ENCODE measurements at regions not wholly inside any gene's neighbourhood (a gene's known extent, or its start where the extent isn't known, plus 50 kb on each side); places are given as distances from the start of the nearest gene placed in this dataset.

- no peak for ATAC-seq (ENCODE audit: insufficient read depth, low read depth)
- Histone ChIP-seq H3K9ac (ENCODE audit: low read depth, low read length) (no peak overlapping the region), H3K9me3 (ENCODE audit: insufficient read depth, low read length, severe bottlenecking) (no peaks in the 10 kb centered on the region), H3K27ac (ENCODE audit: low read length) (no peak overlapping the region), H4K20me1 (ENCODE audit: insufficient read depth, low read length) (no peaks in the 10 kb centered on the region), H2AFZ (ENCODE audit: low read depth, low read length) (no peak overlapping the region), H3K36me3 (ENCODE audit: insufficient read depth, low read length) (no peaks in the 10 kb centered on the region), H3K27me3 (ENCODE audit: insufficient read depth, low read length, poor library complexity) (no peaks in the 10 kb centered on the region), H3K4me2 (ENCODE audit: insufficient read depth, low read length) (no peak overlapping the region), H3K4me3 (ENCODE audit: low read depth in 1 of 2, low read length in 2 of 2) (no peak overlapping the region), H3K4me1 (ENCODE audit: insufficient read depth, low read length) (no peaks in the 10 kb centered on the region), H3K79me2 (ENCODE audit: insufficient read depth, low read length) (no peaks in the 10 kb centered on the region)
- no peak for TF ChIP-seq EZH2 (IDR thresholded peaks at IDR 0.05; ENCODE audit: borderline replicate concordance, low read depth, low read length, severe bottlenecking)
- TF ChIP-seq CTCF (IDR thresholded peaks at IDR 0.05; ENCODE audit: borderline replicate concordance, extremely low read depth, low read length, poor library complexity, severe bottlenecking) = no peak
- DNase-seq = no peak
Measured at GRCh38 chr4:180636696-180637404, 1606.4 kb upstream of the TENM3 start.

GRCh38 chr4:180637616-180638015, 1605.6 kb upstream of the TENM3 start:
- DNase-seq (no peak), ATAC-seq (ENCODE audit: insufficient read depth, low read depth) (no peak)
- H2AFZ ChIP-seq (ENCODE audit: low read depth, low read length) = no peak overlapping the region
- no peaks in the 10 kb centered on the region for H3K4me1 ChIP-seq (ENCODE audit: insufficient read depth, low read length)
- no peaks in the 10 kb centered on the region for H3K9me3 ChIP-seq (ENCODE audit: insufficient read depth, low read length, severe bottlenecking)
- no peak overlapping the region for H3K9ac ChIP-seq (ENCODE audit: low read depth, low read length)
- no peaks in the 10 kb centered on the region for H3K36me3 ChIP-seq (ENCODE audit: insufficient read depth, low read length)
- no peaks in the 10 kb centered on the region for H4K20me1 ChIP-seq (ENCODE audit: insufficient read depth, low read length)
- no peaks in the 10 kb centered on the region for H3K27me3 ChIP-seq (ENCODE audit: insufficient read depth, low read length, poor library complexity)
- H3K4me2 ChIP-seq (ENCODE audit: insufficient read depth, low read length) = no peak overlapping the region
- H3K79me2 ChIP-seq (ENCODE audit: insufficient read depth, low read length) = no peaks in the 10 kb centered on the region
- H3K27ac ChIP-seq (ENCODE audit: low read length) = no peak overlapping the region
- H3K4me3 ChIP-seq (ENCODE audit: low read depth in 1 of 2, low read length in 2 of 2) = no peak overlapping the region
- TF ChIP-seq EZH2 (IDR thresholded peaks at IDR 0.05; ENCODE audit: borderline replicate concordance, low read depth, low read length, severe bottlenecking) = no peak
- TF ChIP-seq CTCF (IDR thresholded peaks at IDR 0.05; ENCODE audit: borderline replicate concordance, extremely low read depth, low read length, poor library complexity, severe bottlenecking) = no peak

- H3K9ac ChIP-seq (ENCODE audit: low read depth, low read length) = no peak overlapping the region
- no peaks in the 10 kb centered on the region for H3K36me3 ChIP-seq (ENCODE audit: insufficient read depth, low read length)
- H3K79me2 ChIP-seq (ENCODE audit: insufficient read depth, low read length) = no peaks in the 10 kb centered on the region
- no peaks in the 10 kb centered on the region for H4K20me1 ChIP-seq (ENCODE audit: insufficient read depth, low read length)
- no peaks in the 10 kb centered on the region for H3K27me3 ChIP-seq (ENCODE audit: insufficient read depth, low read length, poor library complexity)
- ATAC-seq (ENCODE audit: insufficient read depth, low read depth) (no peak), DNase-seq (no peak)
- H3K4me1 ChIP-seq (ENCODE audit: insufficient read depth, low read length) = no peaks in the 10 kb centered on the region
- no peak overlapping the region for H3K4me2 ChIP-seq (ENCODE audit: insufficient read depth, low read length)
- TF ChIP-seq EZH2 (IDR thresholded peaks at IDR 0.05; ENCODE audit: borderline replicate concordance, low read depth, low read length, severe bottlenecking) = no peak
- no peak for TF ChIP-seq CTCF (IDR thresholded peaks at IDR 0.05; ENCODE audit: borderline replicate concordance, extremely low read depth, low read length, poor library complexity, severe bottlenecking)
- H3K4me3 ChIP-seq (ENCODE audit: low read depth in 1 of 2, low read length in 2 of 2) = no peak overlapping the region
- H3K9me3 ChIP-seq (ENCODE audit: insufficient read depth, low read length, severe bottlenecking) = no peaks in the 10 kb centered on the region
- no peak overlapping the region for H3K27ac ChIP-seq (ENCODE audit: low read length)
- H2AFZ ChIP-seq (ENCODE audit: low read depth, low read length) = no peak overlapping the region
Measured at GRCh38 chr4:180640193-180640592, 1603.0 kb upstream of the TENM3 start.
